ENCODE measurements at regions not wholly inside any gene's neighbourhood (a gene's known extent, or its start where the extent isn't known, plus 50 kb on each side); places are given as distances from the start of the nearest gene placed in this dataset.

GRCh38 chr20:54282625-54283024, 74.7 kb downstream of the PFDN4 start:
- WGBS, 3 donors = 75 to 81% (median 78%) methylated on average over 5 of the region's 5 CpGs
- ATAC-seq (no peak), DNase-seq (no peak)
- no peak overlapping the region for H3K4me3 ChIP-seq
- intact Hi-C loops (cut with DNase I) = no loop called here
- no peaks in the 10 kb centered on the region for H3K36me3 ChIP-seq (ENCODE audit: insufficient read depth in 1 of 2, low read depth in 1 of 2)
- H3K27ac ChIP-seq = no peak overlapping the region
- no peaks in the 10 kb centered on the region for H3K9me3 ChIP-seq
- no peak for TF ChIP-seq CTCF (IDR thresholded peaks at IDR 0.05)
- H3K4me1 ChIP-seq = no peaks in the 10 kb centered on the region
- no peaks in the 10 kb centered on the region for H3K27me3 ChIP-seq (ENCODE audit: insufficient read depth in 3 of 3, low read length in 2 of 3)

GRCh38 chr20:54283253-54283652, 75.4 kb downstream of the PFDN4 start:
- Histone ChIP-seq H3K27me3 (ENCODE audit: insufficient read depth in 3 of 3, low read length in 2 of 3) (no peaks in the 10 kb centered on the region), H3K4me3 (no peak overlapping the region), H3K27ac (no peak overlapping the region), H3K9me3 (no peaks in the 10 kb centered on the region), H3K36me3 (ENCODE audit: insufficient read depth in 1 of 2, low read depth in 1 of 2) (no peaks in the 10 kb centered on the region), H3K4me1 (no peaks in the 10 kb centered on the region)
- DNase-seq = no peak
- WGBS, 3 donors = 83 to 88% (median 84%) methylated on average over 2 of the region's 2 CpGs
- TF ChIP-seq CTCF (IDR thresholded peaks at IDR 0.05) = no peak
- ATAC-seq = no peak
- intact Hi-C loops (cut with DNase I) = no loop called here

GRCh38 chr20:54284928-54285704, 77.2 kb downstream of the PFDN4 start:
- WGBS, 3 donors = 78 to 83% (median 82%) methylated on average over 5 of the region's 5 CpGs

GRCh38 chr20:54290636-54291035, 82.7 kb downstream of the PFDN4 start:
- H3K9me3 ChIP-seq = no peaks in the 10 kb centered on the region
- ATAC-seq (no peak), DNase-seq (no peak)
- H3K36me3 ChIP-seq (ENCODE audit: insufficient read depth in 1 of 2, low read depth in 1 of 2) = no peaks in the 10 kb centered on the region
- 80 to 86% (median 81%) methylated on average over 6 of the region's 6 CpGs for WGBS, 3 donors
- intact Hi-C loops (cut with DNase I) = no loop called here
- no peak overlapping the region for H3K27ac ChIP-seq
- H3K4me3 ChIP-seq = no peak overlapping the region
- no peaks in the 10 kb centered on the region for H3K4me1 ChIP-seq
- no peaks in the 10 kb centered on the region for H3K27me3 ChIP-seq (ENCODE audit: insufficient read depth in 3 of 3, low read length in 2 of 3)
- no peak for TF ChIP-seq CTCF (IDR thresholded peaks at IDR 0.05)

More at GRCh38 chr20:54284928-54285704, 77.2 kb downstream of the PFDN4 start:
- ATAC-seq (no peak), DNase-seq (no peak)
- no peak for TF ChIP-seq CTCF (IDR thresholded peaks at IDR 0.05)
- intact Hi-C loops (cut with DNase I) = no loop called here
- H3K27ac ChIP-seq = no peak overlapping the region
- no peaks in the 10 kb centered on the region for H3K9me3 ChIP-seq
- H3K36me3 ChIP-seq (ENCODE audit: insufficient read depth in 1 of 2, low read depth in 1 of 2) = no peaks in the 10 kb centered on the region
- H3K27me3 ChIP-seq (ENCODE audit: insufficient read depth in 3 of 3, low read length in 2 of 3) = no peaks in the 10 kb centered on the region
- no peak overlapping the region for H3K4me3 ChIP-seq
- no peaks in the 10 kb centered on the region for H3K4me1 ChIP-seq

All from psoas muscle (tissue), 7 donors.